ENCODE measurements at regions not wholly inside any gene's neighbourhood (a gene's known extent, or its start where the extent isn't known, plus 50 kb on each side); places are given as distances from the start of the nearest gene placed in this dataset.

DNA sequence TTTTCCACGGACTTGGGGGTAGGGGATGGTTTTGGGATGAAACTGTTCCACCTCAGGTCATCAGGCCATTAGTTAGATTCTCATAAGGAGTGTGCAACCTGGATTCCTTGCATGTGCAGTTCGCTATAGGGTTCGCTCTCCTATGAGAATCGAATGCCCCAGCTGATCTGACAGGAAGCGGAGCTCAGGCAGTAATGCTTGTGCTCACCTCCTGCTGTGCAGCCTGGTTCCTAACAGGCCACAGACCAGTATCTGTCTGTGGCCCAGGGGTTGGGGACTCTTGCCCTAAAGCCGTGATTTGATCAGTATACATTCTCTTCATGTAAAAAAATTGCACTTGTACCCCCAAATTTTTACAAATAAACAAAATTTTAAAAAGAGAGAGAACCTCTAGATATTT lies 219.4 kb upstream of the CPNE8 start:
- no peak for DNase-seq

GRCh38 chr12:39123580-39124253 lies 218.3 kb upstream of the CPNE8 start:
- no peak for DNase-seq

GRCh38 chr12:39122562-39123204 lies 217.3 kb upstream of the CPNE8 start:
- no peak for DNase-seq

- no peak for DNase-seq
Measured at GRCh38 chr12:39116861-39117260, 211.5 kb upstream of the CPNE8 start.

GRCh38 chr12:39112064-39112463 lies 206.7 kb upstream of the CPNE8 start:
- no peak for DNase-seq

DNA sequence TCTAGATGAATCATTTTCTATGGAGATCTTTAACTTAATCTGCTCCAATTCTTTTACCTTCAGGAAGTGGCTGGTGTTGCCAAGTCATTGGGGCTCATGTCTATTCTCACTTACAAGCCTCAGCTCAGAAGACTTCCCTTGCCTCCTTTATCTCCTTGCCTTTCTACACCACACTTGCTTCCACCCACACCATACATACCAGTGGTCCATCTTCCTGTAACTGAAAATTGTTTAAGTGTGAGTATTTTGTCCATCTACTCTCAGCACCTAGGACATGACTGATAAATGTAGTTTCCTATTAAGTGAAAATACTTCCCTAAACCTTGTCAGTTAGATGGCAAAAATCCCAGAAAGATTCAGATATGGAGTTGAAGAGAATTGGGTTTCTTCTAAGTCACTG lies 199.7 kb upstream of the CPNE8 start:
- DNase-seq: no peak

DNA sequence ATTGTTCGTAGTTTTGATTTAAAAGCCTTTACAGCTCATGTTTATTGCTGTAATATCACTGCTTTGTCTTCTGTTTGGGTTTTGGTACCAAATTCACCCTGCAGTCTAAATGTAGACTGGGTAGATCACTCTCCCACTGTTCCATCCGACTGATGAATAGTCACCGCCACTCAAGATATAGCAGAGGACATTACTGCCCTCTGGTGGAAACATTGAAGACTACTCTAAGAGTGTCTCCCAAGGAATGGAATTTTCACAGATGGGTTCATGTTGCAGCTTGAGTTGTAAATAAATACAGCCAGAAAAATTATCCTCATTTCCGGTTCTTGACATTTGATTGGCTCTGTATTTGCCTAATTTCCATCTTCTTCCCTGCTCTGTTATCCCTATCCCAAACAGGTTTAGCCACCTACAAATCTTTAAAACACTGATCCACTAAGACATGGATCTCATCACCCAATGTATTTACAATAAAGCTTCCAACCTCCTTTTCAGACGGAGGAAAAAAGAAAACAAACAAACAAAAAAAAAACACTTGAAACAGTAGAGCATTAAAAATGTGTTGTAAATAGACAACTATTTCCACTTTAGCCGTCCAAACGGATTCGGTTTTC lies 198.3 kb upstream of the CPNE8 start:
- DNase-seq: peak; percentile 65

GRCh38 chr12:39102474-39103209 lies 197.3 kb upstream of the CPNE8 start:
- DNase-seq: no peak

DNA sequence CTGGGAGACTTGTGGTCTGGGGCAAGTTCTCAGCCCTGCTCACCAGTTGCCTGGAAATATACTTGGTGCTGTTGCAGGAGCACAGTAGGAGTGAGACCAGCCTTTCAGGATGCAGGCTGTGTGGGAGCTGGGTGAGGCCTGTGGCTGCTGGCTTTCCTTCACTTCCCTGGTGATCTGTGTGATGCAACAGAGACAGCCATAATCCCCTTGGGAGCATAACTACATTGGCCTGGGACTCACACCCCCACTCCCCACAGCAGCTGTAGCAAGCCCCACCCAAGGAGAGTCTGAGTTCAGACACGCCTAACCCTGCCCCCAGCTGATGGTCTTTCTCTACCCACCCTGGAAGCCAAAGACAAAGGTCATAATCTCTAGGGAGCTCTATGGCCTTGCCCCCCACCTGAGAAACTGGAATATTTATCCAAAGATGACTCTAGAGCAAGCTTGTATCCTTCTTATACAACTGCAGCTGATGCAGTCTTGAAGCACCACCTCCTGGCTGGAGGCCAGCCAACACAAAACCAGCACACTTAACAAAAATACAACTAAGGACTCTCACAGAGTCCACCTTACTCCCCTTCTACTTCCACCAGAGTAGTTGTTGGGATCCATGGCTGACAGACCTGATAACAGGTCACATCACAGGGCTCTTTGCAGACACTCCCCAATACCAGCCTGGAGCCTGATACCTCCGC lies 190.4 kb upstream of the CPNE8 start:
- no peak for DNase-seq

- DNase-seq: no peak
Measured at GRCh38 chr12:39081910-39082309, 176.5 kb upstream of the CPNE8 start.

DNA sequence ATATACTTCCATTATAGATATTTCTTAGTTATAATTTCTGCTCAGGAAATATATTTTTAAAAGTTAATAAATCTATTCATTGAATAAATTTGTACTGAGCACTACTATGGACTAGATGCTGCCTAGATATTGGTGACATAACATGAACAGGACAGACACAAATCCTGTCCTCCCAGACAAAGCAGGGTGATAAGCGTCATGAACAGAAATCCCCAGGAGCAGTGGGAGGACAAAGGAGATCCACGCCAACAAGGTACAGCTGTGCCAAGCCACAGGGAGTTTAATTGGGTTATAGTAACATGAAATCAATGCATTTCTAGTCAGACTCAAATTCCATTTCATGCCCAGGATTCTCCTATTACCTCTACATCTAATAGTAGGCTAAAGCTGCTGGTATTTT lies 171.8 kb upstream of the CPNE8 start:
- no peak for DNase-seq

DNA sequence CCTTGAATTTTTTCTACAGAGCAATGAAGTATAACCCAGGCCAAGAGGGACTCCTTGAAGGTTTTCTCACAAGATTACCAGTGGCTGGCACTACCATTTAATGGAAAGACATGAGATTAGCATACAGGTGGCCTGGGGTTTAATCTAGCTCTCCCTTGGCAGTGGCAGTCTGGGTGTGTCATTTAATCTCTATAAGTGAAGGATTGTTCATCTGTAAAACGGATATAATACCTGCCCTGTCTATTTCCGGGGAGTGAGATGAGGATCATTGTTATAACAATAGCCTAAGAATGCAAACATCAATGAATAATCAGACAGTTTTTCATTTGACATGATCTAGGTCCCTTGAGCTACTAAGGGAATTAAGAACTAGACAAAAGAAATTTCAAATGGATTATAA lies 168.7 kb upstream of the CPNE8 start:
- DNase-seq: no peak

GRCh38 chr12:39072658-39073057 lies 167.3 kb upstream of the CPNE8 start:
- DNase-seq: no peak

DNA sequence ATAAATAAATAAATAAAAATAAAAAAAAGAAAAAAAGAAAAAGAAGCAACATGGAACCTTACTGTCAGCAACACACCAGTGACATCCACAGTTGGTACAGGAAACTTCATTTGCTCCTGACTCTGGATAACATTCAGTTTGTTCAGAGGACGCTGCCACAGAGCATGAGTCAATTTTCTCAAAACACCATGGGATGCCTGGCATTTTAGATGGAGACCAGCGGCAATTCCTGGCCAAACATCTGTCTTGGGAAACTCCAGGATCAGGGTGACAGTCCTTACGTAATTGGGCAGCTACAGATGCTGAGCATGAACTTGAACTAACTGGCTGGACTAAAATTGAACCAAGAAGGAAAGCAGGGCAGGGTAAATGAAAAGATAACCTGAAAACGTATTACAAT lies 166.2 kb upstream of the CPNE8 start:
- no peak for DNase-seq

DNA sequence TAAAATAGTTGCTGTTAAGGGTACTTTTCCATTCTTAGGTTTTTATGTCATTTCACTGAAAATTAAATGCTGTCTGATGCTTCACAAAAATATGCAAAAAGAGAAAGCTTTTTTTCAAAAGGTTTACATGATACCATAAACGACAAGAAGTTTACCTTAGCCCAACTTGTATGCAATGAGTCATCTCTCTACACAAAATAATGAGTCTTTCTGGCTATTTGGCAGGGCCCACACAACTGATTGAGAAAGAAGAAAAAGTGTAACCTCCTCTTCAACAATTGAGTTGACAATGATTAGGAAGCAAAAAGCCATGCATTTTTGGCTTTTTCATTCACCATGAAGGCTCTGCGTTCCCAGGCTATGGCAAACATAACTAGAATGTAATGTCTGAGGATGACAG lies 165.4 kb upstream of the CPNE8 start:
- DNase-seq: no peak

DNA sequence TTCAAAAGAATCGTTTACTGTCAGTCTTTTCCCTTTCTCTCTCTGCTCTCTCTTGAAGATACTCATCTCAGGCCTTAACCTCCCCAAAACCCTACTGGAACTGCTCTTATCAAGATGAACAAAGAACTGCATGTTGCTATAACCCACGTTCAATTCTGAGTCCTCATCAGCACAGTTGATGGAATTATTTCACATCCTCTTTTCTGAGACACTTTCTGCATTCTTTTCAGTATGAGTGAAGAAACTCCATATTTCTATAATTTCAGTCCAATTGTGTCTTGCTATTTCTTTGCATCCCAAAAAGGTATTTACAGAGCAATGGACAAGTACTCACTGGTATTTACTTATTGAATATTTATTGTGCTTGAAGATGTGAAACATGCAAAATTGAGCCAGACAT lies 160.1 kb upstream of the CPNE8 start:
- DNase-seq: no peak

GRCh38 chr12:39064708-39065107 lies 159.3 kb upstream of the CPNE8 start:
- no peak for DNase-seq

- DNase-seq: no peak
Measured at GRCh38 chr12:39062266-39062996, 157.0 kb upstream of the CPNE8 start.

- DNase-seq: no peak
Measured at GRCh38 chr12:39061576-39061975, 156.2 kb upstream of the CPNE8 start.

GRCh38 chr12:39048395-39048794 lies 143.0 kb upstream of the CPNE8 start:
- no peak for DNase-seq

GRCh38 chr12:39047539-39048262 lies 142.3 kb upstream of the CPNE8 start:
- DNase-seq: no peak

GRCh38 chr12:39044754-39045153 lies 139.4 kb upstream of the CPNE8 start:
- DNase-seq: no peak

All from RPMI8226 (cell line).